ENCODE measurements at regions not wholly inside any gene's neighbourhood (a gene's known extent, or its start where the extent isn't known, plus 50 kb on each side); places are given as distances from the start of the nearest gene placed in this dataset.

DNA sequence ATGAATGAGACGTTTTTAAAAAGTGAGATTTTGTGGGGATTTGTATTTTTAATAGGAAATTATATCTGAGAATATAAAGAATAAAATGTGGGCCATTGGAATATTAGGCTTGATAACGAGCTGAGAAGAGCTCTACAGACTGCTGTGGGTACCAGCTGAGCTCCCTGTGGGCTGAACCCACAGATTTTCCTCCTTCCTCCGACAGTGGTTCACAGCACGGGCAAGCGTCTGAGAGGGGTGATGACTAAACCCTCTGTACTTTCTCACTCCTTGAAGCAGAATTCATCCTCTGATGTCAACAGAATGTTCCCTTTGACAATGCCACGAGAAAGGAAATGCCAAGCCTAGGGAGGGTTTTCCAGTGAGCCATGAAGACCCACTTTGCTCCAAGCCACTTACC lies 102.7 kb upstream of the AJAP1 start:
- TF ChIP-seq, protein P1, sequence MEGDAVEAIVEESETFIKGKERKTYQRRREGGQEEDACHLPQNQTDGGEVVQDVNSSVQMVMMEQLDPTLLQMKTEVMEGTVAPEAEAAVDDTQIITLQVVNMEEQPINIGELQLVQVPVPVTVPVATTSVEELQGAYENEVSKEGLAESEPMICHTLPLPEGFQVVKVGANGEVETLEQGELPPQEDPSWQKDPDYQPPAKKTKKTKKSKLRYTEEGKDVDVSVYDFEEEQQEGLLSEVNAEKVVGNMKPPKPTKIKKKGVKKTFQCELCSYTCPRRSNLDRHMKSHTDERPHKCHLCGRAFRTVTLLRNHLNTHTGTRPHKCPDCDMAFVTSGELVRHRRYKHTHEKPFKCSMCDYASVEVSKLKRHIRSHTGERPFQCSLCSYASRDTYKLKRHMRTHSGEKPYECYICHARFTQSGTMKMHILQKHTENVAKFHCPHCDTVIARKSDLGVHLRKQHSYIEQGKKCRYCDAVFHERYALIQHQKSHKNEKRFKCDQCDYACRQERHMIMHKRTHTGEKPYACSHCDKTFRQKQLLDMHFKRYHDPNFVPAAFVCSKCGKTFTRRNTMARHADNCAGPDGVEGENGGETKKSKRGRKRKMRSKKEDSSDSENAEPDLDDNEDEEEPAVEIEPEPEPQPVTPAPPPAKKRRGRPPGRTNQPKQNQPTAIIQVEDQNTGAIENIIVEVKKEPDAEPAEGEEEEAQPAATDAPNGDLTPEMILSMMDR (IDR thresholded peaks at IDR 0.05; ENCODE audit: low read depth, low read length), result no peak
- TF ChIP-seq EZH2phosphoT487 (IDR thresholded peaks at IDR 0.05; ENCODE audit: low read depth), result no peak
